Neural cell (in vitro differentiated cells): ENCODE measurements at regions not wholly inside any gene's neighbourhood (a gene's known extent, or its start where the extent isn't known, plus 50 kb on each side); places are given as distances from the start of the nearest gene placed in this dataset.
A peak's percentile ranks its signal among the peaks of the same experiment; 100 is the strongest.

Experiments used
- H2AFZ ChIP-seq: fragments of 200-600, 300-800 bp; sonication (generic), shearing (Covaris generic); 2 replicates; pipeline ENCODE4 v1.6.0; 2014; ENCODE audit warnings: low read depth, mild to moderate bottlenecking, antibody characterized with exemption, low read length, moderate library complexity
- H3F3A ChIP-seq: fragments of 200-600 bp; shearing (Covaris generic); 2 replicates; pipeline ENCODE4 v1.6.1; 2016; ENCODE audit warnings: mild to moderate bottlenecking, moderate library complexity, mixed read lengths, antibody characterized with exemption, low read length; ENCODE audit not compliant: insufficient read depth, poor library complexity, severe bottlenecking
- H3K27ac ChIP-seq: fragments of 200-600, 300-800 bp; sonication (generic), shearing (Covaris generic); 2 replicates; pipeline ENCODE4 v1.5.1; 2014; ENCODE audit warnings: mild to moderate bottlenecking, low read length, moderate library complexity
- H3K27me3 ChIP-seq: fragments of 300-800, 200-600 bp; sonication (generic), shearing (Covaris generic); 2 replicates; pipeline ENCODE4 v1.6.0; 2014; ENCODE audit warnings: mild to moderate bottlenecking, low read depth, low read length, moderate library complexity; ENCODE audit not compliant: insufficient read depth
- H3K36me3 ChIP-seq: fragments of 300-800, 200-600 bp; sonication (generic), shearing (Covaris generic); 2 replicates; pipeline ENCODE4 v1.5.1; 2014; ENCODE audit warnings: mild to moderate bottlenecking, antibody characterized with exemption, low read length, moderate library complexity; ENCODE audit not compliant: insufficient read depth
- H3K4me2 ChIP-seq: fragments of 300-800, 200-600 bp; sonication (generic), shearing (Covaris generic); 2 replicates; pipeline ENCODE4 v1.6.0; 2014; ENCODE audit warnings: mild to moderate bottlenecking, low read length
- H3K4me3 ChIP-seq: fragments of 300-800, 200-600 bp; sonication (generic), shearing (Covaris generic); 2 replicates; pipeline ENCODE4 v1.5.1; 2014; ENCODE audit warnings: mild to moderate bottlenecking, low read length, moderate library complexity
- H3K79me2 ChIP-seq: fragments of 200-600 bp; shearing (Covaris generic); replicated peaks from 2 replicates; pipeline ENCODE4 v1.6.0; 2014; ENCODE audit warnings: mild to moderate bottlenecking, low read length, moderate library complexity; ENCODE audit not compliant: insufficient read depth
- H3K9ac ChIP-seq: fragments of 300-800, 200-600 bp; sonication (generic), shearing (Covaris generic); 2 replicates; pipeline ENCODE4 v1.6.1; 2016; ENCODE audit warnings: mild to moderate bottlenecking, low read length, mixed read lengths
- H3K9me2 ChIP-seq: fragments of 200-600 bp; shearing (Covaris generic); 2 replicates; pipeline ENCODE4 v1.6.1; 2016; ENCODE audit warnings: mild to moderate bottlenecking, low read length, mixed read lengths; ENCODE audit not compliant: insufficient read depth
- H3K9me3 ChIP-seq: fragments of 200-600, 300-800 bp; sonication (generic), shearing (Covaris generic); 2 replicates; pipeline ENCODE4 v1.6.1; 2016; ENCODE audit warnings: mild to moderate bottlenecking, mixed run types, low read length, moderate library complexity, mixed read lengths
- H4K20me1 ChIP-seq: fragments of 200-600 bp; shearing (Covaris generic); 2 replicates; pipeline ENCODE4 v1.6.1; 2016; ENCODE audit warnings: mild to moderate bottlenecking, mixed run types; ENCODE audit not compliant: insufficient read depth
- CTCF ChIP-seq: fragments of 450-650 bp; IDR thresholded peaks from 2 replicates; pipeline ENCODE4 v1.5.1; 2014; ENCODE audit warnings: antibody characterized with exemption, mild to moderate bottlenecking, moderate library complexity; ENCODE audit not compliant: poor library complexity, severe bottlenecking
- EP300 ChIP-seq: fragments of 450-650 bp; conservative IDR thresholded peaks from 2 replicates; pipeline ENCODE4 v1.6.1; 2014; ENCODE audit warnings: antibody characterized with exemption, mild to moderate bottlenecking, moderate library complexity; ENCODE audit not compliant: poor library complexity, severe bottlenecking
- EZH2 ChIP-seq: fragments of 200-600, 300-800 bp; shearing (Covaris generic), sonication (generic); IDR thresholded peaks from 2 replicates; pipeline ENCODE4 v1.6.1; 2014; ENCODE audit warnings: antibody characterized with exemption, low read length, borderline replicate concordance, mild to moderate bottlenecking; ENCODE audit not compliant: insufficient read depth, poor library complexity, severe bottlenecking
- MXI1 ChIP-seq: fragments of 450-650 bp; conservative IDR thresholded peaks from 2 replicates; pipeline ENCODE4 v1.6.1; 2014; ENCODE audit warnings: antibody characterized with exemption, mild to moderate bottlenecking; ENCODE audit not compliant: poor library complexity, severe bottlenecking
- POLR2AphosphoS5 ChIP-seq: IDR thresholded peaks from 2 replicates; pipeline ENCODE4 v1.6.1; 2012
- RAD21 ChIP-seq: fragments of 450-650 bp; conservative IDR thresholded peaks from 2 replicates; pipeline ENCODE4 v1.6.1; 2014; ENCODE audit warnings: antibody characterized with exemption, mild to moderate bottlenecking, moderate library complexity
- SMC3 ChIP-seq: fragments of 450-650 bp; conservative IDR thresholded peaks from 2 replicates; pipeline ENCODE4 v1.6.1; 2014; ENCODE audit warnings: antibody characterized with exemption, mild to moderate bottlenecking, moderate library complexity; ENCODE audit not compliant: poor library complexity
- TAF1 ChIP-seq: IDR thresholded peaks from 2 replicates; pipeline ENCODE4 v1.6.1; 2012; ENCODE audit warnings: low read depth
- TF ChIP-seq, protein P1 (sequence below): IDR thresholded peaks from 2 replicates; pipeline ENCODE4 v1.6.1; 2012; ENCODE audit warnings: borderline replicate concordance

- no peak overlapping the region for H3K4me2 ChIP-seq
- H4K20me1 ChIP-seq, result no peaks in the 10 kb centered on the region
- H3K9me3 ChIP-seq, result no peaks in the 10 kb centered on the region
- no peaks in the 10 kb centered on the region for H3K36me3 ChIP-seq
- H3F3A ChIP-seq, result no peaks in the 10 kb centered on the region
- no peaks in the 10 kb centered on the region for H3K27me3 ChIP-seq
- no peak overlapping the region for H3K27ac ChIP-seq
- H2AFZ ChIP-seq, result no peak overlapping the region
- no peak overlapping the region for H3K4me3 ChIP-seq
- no peak for TF ChIP-seq RAD21
- no peak for TF ChIP-seq POLR2AphosphoS5
- no peaks in the 10 kb centered on the region for H3K9me2 ChIP-seq
- no peak overlapping the region for H3K9ac ChIP-seq
- no peaks in the 10 kb centered on the region for H3K79me2 ChIP-seq
Measured at GRCh38 chr13:66071029-66071428, 1159.1 kb downstream of the PCDH9 start.

- TF ChIP-seq EZH2, result no peak
- TF ChIP-seq TAF1, result no peak
- no peak for TF ChIP-seq EP300
- TF ChIP-seq POLR2AphosphoS5, result no peak
- TF ChIP-seq, protein P1, sequence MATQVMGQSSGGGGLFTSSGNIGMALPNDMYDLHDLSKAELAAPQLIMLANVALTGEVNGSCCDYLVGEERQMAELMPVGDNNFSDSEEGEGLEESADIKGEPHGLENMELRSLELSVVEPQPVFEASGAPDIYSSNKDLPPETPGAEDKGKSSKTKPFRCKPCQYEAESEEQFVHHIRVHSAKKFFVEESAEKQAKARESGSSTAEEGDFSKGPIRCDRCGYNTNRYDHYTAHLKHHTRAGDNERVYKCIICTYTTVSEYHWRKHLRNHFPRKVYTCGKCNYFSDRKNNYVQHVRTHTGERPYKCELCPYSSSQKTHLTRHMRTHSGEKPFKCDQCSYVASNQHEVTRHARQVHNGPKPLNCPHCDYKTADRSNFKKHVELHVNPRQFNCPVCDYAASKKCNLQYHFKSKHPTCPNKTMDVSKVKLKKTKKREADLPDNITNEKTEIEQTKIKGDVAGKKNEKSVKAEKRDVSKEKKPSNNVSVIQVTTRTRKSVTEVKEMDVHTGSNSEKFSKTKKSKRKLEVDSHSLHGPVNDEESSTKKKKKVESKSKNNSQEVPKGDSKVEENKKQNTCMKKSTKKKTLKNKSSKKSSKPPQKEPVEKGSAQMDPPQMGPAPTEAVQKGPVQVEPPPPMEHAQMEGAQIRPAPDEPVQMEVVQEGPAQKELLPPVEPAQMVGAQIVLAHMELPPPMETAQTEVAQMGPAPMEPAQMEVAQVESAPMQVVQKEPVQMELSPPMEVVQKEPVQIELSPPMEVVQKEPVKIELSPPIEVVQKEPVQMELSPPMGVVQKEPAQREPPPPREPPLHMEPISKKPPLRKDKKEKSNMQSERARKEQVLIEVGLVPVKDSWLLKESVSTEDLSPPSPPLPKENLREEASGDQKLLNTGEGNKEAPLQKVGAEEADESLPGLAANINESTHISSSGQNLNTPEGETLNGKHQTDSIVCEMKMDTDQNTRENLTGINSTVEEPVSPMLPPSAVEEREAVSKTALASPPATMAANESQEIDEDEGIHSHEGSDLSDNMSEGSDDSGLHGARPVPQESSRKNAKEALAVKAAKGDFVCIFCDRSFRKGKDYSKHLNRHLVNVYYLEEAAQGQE, result no peak
- TF ChIP-seq CTCF, result no peak
- no peak for TF ChIP-seq MXI1
- TF ChIP-seq RAD21, result no peak
- TF ChIP-seq SMC3, result no peak
- Histone ChIP-seq H3K4me2 (no peak overlapping the region), H3K9ac (no peak overlapping the region), H3K27me3 (no peaks in the 10 kb centered on the region), H3K9me2 (no peaks in the 10 kb centered on the region), H3F3A (no peaks in the 10 kb centered on the region), H3K4me3 (no peak overlapping the region), H2AFZ (no peak overlapping the region), H3K79me2 (no peaks in the 10 kb centered on the region), H4K20me1 (no peaks in the 10 kb centered on the region), H3K27ac (peak overlapping the region; percentile 20), H3K9me3 (no peaks in the 10 kb centered on the region), H3K36me3 (no peaks in the 10 kb centered on the region)
Measured at GRCh38 chr13:66069570-66069969, 1160.6 kb downstream of the PCDH9 start.

- no peak overlapping the region for H3K4me2 ChIP-seq
- H4K20me1 ChIP-seq, result no peaks in the 10 kb centered on the region
- no peak overlapping the region for H3K4me3 ChIP-seq
Measured at GRCh38 chr13:66068683-66069082, 1161.5 kb downstream of the PCDH9 start.

More at GRCh38 chr13:66068683-66069082, 1161.5 kb downstream of the PCDH9 start:
- no peaks in the 10 kb centered on the region for H3K27me3 ChIP-seq
- H3K9me2 ChIP-seq, result no peaks in the 10 kb centered on the region
- H3K27ac ChIP-seq, result peak overlapping the region; percentile 50
- H2AFZ ChIP-seq, result no peak overlapping the region
- no peaks in the 10 kb centered on the region for H3K36me3 ChIP-seq
- no peak overlapping the region for H3K9ac ChIP-seq
- no peaks in the 10 kb centered on the region for H3K9me3 ChIP-seq
- TF ChIP-seq MXI1 (no peak), EP300 (peak; percentile 98), POLR2AphosphoS5 (peak; percentile 74), EZH2 (no peak)
- TF ChIP-seq, protein P1, result peak; percentile 99
- no peaks in the 10 kb centered on the region for H3K79me2 ChIP-seq
- H3F3A ChIP-seq, result no peaks in the 10 kb centered on the region
